NB4 (cell line): ENCODE measurements at regions not wholly inside any gene's neighbourhood (a gene's known extent, or its start where the extent isn't known, plus 50 kb on each side); places are given as distances from the start of the nearest gene placed in this dataset.

Experiments used
- DNase-seq: peaks from one replicate; pipeline ENCODE4 v3.0.0; 2010; ENCODE audit warnings: low read depth
- H3K4me3 ChIP-seq: one replicate; pipeline ENCODE4 v1.5.1; 2011; ENCODE audit warnings: mild to moderate bottlenecking, low read depth, low read length, moderate library complexity
- CTCF ChIP-seq: IDR thresholded peaks from one replicate; pipeline ENCODE4 v1.5.1; 2012; ENCODE audit warnings: low read depth, low read length
- MAX ChIP-seq: IDR thresholded peaks from 2 replicates; pipeline ENCODE4 v1.6.1; 2011; ENCODE audit warnings: low read depth, low read length
- MYC ChIP-seq: IDR thresholded peaks from 2 replicates; pipeline ENCODE4 v1.6.1; 2011; ENCODE audit warnings: low read depth, low read length
- POLR2A ChIP-seq: IDR thresholded peaks from 2 replicates; pipeline ENCODE4 v1.6.1; 2011; ENCODE audit warnings: mild to moderate bottlenecking; ENCODE audit not compliant: insufficient read length; ENCODE audit errors: extremely low read depth

DNA sequence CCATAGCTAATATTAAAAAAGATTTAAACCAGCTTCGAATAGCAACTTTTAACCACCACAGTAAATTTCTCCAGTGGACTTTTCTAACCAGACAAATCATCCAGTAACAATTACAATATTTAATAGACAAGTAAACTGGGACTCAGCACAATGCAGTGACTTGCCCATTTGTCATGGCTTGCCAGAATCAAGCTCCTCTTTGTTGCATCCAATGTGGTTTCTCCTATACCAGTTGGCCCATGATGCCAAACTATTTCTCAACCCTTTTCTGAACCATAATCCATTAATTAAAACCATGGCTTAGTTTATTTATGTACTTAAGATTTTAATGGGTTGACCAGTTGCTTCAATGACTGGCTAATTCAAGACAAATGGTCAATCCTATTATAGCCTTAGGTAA is 64.4 kb downstream of the DIO2 start:
- H3K4me3 ChIP-seq = no peak overlapping the region
- TF ChIP-seq MYC (no peak), MAX (no peak), POLR2A (no peak), CTCF (no peak)
- DNase-seq = no peak

DNA sequence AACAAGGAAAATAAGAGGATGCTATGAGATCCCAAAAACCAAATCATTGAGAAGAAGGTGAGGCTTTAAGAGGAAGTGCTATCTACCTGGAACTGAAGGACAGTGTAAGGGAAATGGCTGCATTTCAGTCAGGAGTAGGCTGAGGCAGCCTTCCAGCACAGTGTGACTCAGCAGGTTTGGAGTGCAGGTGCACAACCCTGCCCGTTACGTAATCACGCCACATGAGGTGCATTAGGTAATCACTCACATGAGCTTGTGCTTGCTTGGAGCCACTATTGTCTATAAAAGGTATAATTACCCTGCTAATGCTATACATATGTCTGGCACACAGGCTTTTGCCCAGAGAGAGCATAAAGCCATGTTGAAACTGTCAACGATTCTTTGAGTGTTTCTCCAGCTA is 74.9 kb downstream of the DIO2 start:
- TF ChIP-seq POLR2A = no peak
- no peak for TF ChIP-seq MAX
- no peak for TF ChIP-seq CTCF
- TF ChIP-seq MYC = no peak
- DNase-seq = peak; percentile 40

GRCh38 chr14:80135305-80136088 is 75.8 kb downstream of the DIO2 start:
- TF ChIP-seq POLR2A (no peak), MYC (no peak), CTCF (no peak), MAX (no peak)
- no peak for DNase-seq
- no peak overlapping the region for H3K4me3 ChIP-seq

More for the DNA sequence above, 74.9 kb downstream of the DIO2 start:
- no peak overlapping the region for H3K4me3 ChIP-seq

DNA sequence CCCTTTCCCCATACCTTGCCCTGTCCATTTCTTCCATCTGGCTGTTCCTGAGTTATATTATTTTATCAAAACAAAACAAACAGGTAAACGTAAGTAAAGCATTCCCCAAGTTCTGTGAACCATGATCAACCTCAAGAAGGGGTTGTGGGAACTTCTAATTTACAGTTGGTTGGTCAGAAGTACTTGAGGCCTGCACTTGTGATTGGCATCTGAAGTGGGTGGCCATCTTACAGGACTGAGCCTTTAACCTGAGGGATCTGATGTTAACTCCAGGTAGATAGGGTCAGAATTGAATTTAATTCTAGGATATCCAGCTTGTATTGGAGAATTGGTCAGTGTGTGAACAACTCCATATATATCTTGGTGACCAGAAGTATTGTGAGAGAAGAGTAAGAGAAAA is 77.0 kb downstream of the DIO2 start:
- H3K4me3 ChIP-seq = no peak overlapping the region
- no peak for DNase-seq
- TF ChIP-seq CTCF = no peak
- no peak for TF ChIP-seq MAX
- TF ChIP-seq MYC = no peak
- no peak for TF ChIP-seq POLR2A

DNA sequence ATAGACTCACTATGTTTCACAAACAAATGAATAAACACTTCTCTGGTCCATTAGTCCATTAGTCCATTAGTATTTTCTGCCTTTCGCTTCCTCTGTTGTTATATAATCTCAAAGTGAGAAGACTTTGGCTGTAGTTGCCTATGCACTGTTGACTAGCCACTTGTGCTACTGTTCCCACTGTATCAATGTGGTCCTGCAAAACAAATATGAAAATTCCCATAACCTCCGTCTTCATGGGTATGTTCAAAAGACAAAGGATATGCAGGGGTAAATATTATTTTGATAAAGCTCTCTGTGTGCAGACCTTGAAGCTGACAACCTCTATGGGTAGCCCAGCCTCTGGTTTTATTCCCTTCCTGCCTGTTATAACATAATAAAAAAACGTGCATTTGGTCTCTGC is 77.8 kb downstream of the DIO2 start:
- DNase-seq = no peak
- H3K4me3 ChIP-seq = no peak overlapping the region
- TF ChIP-seq CTCF (no peak), MYC (no peak), MAX (no peak)
